SK-N-MC (cell line): ENCODE measurements at regions not wholly inside any gene's neighbourhood (a gene's known extent, or its start where the extent isn't known, plus 50 kb on each side); places are given as distances from the start of the nearest gene placed in this dataset.

Experiments used
- EZH2 ChIP-seq: fragments of 200-600 bp; sonication (generic); IDR thresholded peaks from one replicate; pipeline ENCODE4 v1.6.1; 2017; ENCODE audit warnings: antibody characterized with exemption
- FOXP2 ChIP-seq: optimal IDR thresholded peaks from 2 replicates; pipeline ENCODE3; 2011; ENCODE audit warnings: mild to moderate bottlenecking, moderate library complexity; ENCODE audit not compliant: insufficient read depth; ENCODE audit errors: extremely low read length, control extremely low read depth
- POLR2AphosphoS5 ChIP-seq: IDR thresholded peaks from 2 replicates; pipeline ENCODE4 v1.6.1; 2012; ENCODE audit warnings: mild to moderate bottlenecking, low read depth, low read length, borderline replicate concordance

DNA sequence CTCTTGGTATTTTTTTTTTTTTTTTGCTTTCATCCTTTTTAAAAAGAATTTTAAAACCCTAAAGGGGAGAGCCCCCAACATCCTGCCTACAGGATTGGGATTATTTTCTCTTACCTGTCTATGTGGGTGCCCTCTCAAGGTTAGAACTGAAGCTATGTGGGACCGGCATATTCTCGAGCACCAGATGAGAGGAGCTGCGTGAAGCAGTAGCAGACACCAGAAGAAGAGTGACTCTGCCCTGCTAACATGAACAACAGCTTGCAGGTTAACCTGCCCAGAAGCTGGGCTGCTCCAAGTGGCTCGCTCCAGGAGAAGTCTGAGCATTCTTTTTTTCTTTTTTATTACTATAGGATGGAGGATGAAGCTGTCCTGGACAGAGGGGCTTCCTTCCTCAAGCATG lies 102.6 kb upstream of the SLC4A4 start:
- TF ChIP-seq POLR2AphosphoS5 (no peak), EZH2 (no peak), FOXP2 (no peak)
